B cell (primary cell): ENCODE measurements at regions not wholly inside any gene's neighbourhood (a gene's known extent, or its start where the extent isn't known, plus 50 kb on each side); places are given as distances from the start of the nearest gene placed in this dataset.

Experiments
- ATAC-seq: fragments of 200-7000 bp; cut with Tn5 transposase; one replicate; pipeline ENCODE4 v1.10.0; 2021; ENCODE audit warnings: low read depth, mild to moderate bottlenecking, moderate number of reproducible peaks, moderate library complexity
- CTCF ChIA-PET: fragments of 350-600 bp; sonication (Branson Sonifier 250); formaldehyde crosslinking; loops from one replicate; lab custom pipeline; 2021; ENCODE audit warnings: antibody characterized with exemption, inconsistent platforms; lab: Charles Lee
- POLR2A ChIA-PET: fragments of 350-600 bp; sonication (Branson Sonifier 250); formaldehyde crosslinking; loops from one replicate; lab custom pipeline; 2021; ENCODE audit warnings: antibody characterized with exemption; lab: Charles Lee
- DNase-seq: peaks from one replicate; pipeline ENCODE4 v3.0.0; 2013
- H2AFZ ChIP-seq: 2 replicates; pipeline ENCODE4 v1.6.1; 2012; ENCODE audit warnings: mild to moderate bottlenecking, low read depth, low read length; ENCODE audit not compliant: insufficient read depth, poor library complexity, severe bottlenecking
- H3K27ac ChIP-seq, 2 donors: 1 replicate in 1 of 2; 2 replicates in 1 of 2; pipeline ENCODE4 v1.5.1; 2012 to 2013; ENCODE audit warnings: low read length in 2 of 2, mild to moderate bottlenecking in 2 of 2, moderate library complexity in 1 of 2
- H3K27me3 ChIP-seq, 4 experiments: fragments of 200-600 bp in 1 of 4; sonication (generic) in 1 of 4; replicated peaks in 1 of 4; 1 replicate in 2 of 4; 2 replicates in 2 of 4; pipeline versions ENCODE4 v1.6.1 to v1.7.0; 2013 to 2016; ENCODE audit warnings: low read length in 3 of 4, mild to moderate bottlenecking in 2 of 4, mixed read lengths in 1 of 4, moderate library complexity in 1 of 4; ENCODE audit not compliant: insufficient read depth in 4 of 4, control insufficient read depth in 3 of 4; ENCODE audit errors: control extremely low read depth in 1 of 4
- H3K36me3 ChIP-seq, 2 experiments: replicated peaks in 1 of 2; 1 replicate in 1 of 2; 2 replicates in 1 of 2; pipeline versions ENCODE4 v1.6.1 to v1.7.1; 2013; ENCODE audit warnings: low read length in 1 of 2; ENCODE audit not compliant: insufficient read depth in 2 of 2, control insufficient read depth in 1 of 2; ENCODE audit errors: control extremely low read depth in 1 of 2, extremely low read depth in 1 of 2
- H3K4me1 ChIP-seq, 2 donors: fragments of 200-600 bp in 1 of 2; sonication (generic) in 1 of 2; 1 replicate in 1 of 2; 2 replicates in 1 of 2; pipeline versions ENCODE4 v1.5.1 to v1.6.1; 2013 to 2017; ENCODE audit warnings: low read length in 2 of 2; ENCODE audit not compliant: control insufficient read depth in 2 of 2, insufficient read depth in 2 of 2
- H3K4me2 ChIP-seq: replicated peaks from 2 replicates; pipeline ENCODE3; 2012; ENCODE audit warnings: mild to moderate bottlenecking, low read depth, low read length; ENCODE audit not compliant: poor library complexity, severe bottlenecking
- H3K4me3 ChIP-seq, 5 experiments: fragments of 200-600 bp in 1 of 5; sonication (generic) in 1 of 5; 1 replicate in 3 of 5; 2 replicates in 2 of 5; pipeline versions ENCODE4 v1.5.1 to v1.7.0; 2011 to 2016; ENCODE audit warnings: low read length in 4 of 5, mild to moderate bottlenecking in 4 of 5, low read depth in 2 of 5, control low read depth in 1 of 5, moderate library complexity in 1 of 5; ENCODE audit not compliant: insufficient read depth in 1 of 5; ENCODE audit errors: control extremely low read depth in 1 of 5, extremely low read depth in 1 of 5
- H3K79me2 ChIP-seq: fragments of 200-600 bp; sonication (generic); one replicate; pipeline ENCODE4 v1.6.0; 2016; ENCODE audit warnings: low read length; ENCODE audit not compliant: control insufficient read depth, insufficient read depth
- H3K9ac ChIP-seq: fragments of 200-600 bp; sonication (generic); 2 replicates; pipeline ENCODE4 v1.6.1; 2017; ENCODE audit warnings: mild to moderate bottlenecking, low read length, moderate library complexity
- H3K9me3 ChIP-seq, 3 donors: one replicate each; pipeline versions ENCODE4 v1.6.1 to v1.7.1; 2013; ENCODE audit warnings: low read length in 2 of 3; ENCODE audit not compliant: control insufficient read depth in 2 of 3, insufficient read depth in 1 of 3; ENCODE audit errors: control extremely low read depth in 1 of 3
- H4K20me1 ChIP-seq: 2 replicates; pipeline ENCODE4 v1.6.0; 2012; ENCODE audit warnings: mild to moderate bottlenecking, low read length; ENCODE audit not compliant: insufficient read depth, control insufficient read depth, poor library complexity, severe bottlenecking
- H3K27ac Mint-ChIP-seq: one replicate; pipeline ENCODE4 v1.8.0; 2021; ENCODE audit warnings: mixed read lengths
- H3K27me3 Mint-ChIP-seq: one replicate; pipeline ENCODE4 v1.8.0; 2021; ENCODE audit warnings: mixed read lengths
- H3K4me1 Mint-ChIP-seq: one replicate; pipeline ENCODE4 v1.8.0; 2021; ENCODE audit warnings: mixed read lengths
- H3K4me3 Mint-ChIP-seq: one replicate; pipeline ENCODE4 v1.8.0; 2021; ENCODE audit warnings: mixed read lengths
- H3K9me3 Mint-ChIP-seq: one replicate; pipeline ENCODE4 v1.8.0; 2022; ENCODE audit warnings: mixed read lengths; ENCODE audit not compliant: insufficient read depth
- CTCF ChIP-seq: fragments of 200-600 bp; IDR thresholded peaks from one replicate; pipeline ENCODE4 v1.8.0; 2022; ENCODE audit warnings: antibody characterized with exemption, mild to moderate bottlenecking
- EZH2 ChIP-seq: IDR thresholded peaks from 2 replicates; pipeline ENCODE4 v1.6.1; 2012; ENCODE audit warnings: borderline replicate concordance, low read depth, mild to moderate bottlenecking, moderate library complexity, low read length; ENCODE audit not compliant: insufficient read depth, poor library complexity, severe bottlenecking
- WGBS: methylation state at CpG from one replicate; pipeline ENCODE4 v1.1.5; 2013; ENCODE audit warnings: missing lambda C conversion rate; ENCODE audit not compliant: insufficient coverage; 5-methylcytosine and 5-hydroxymethylcytosine counted together
- intact Hi-C: fragments of 100-400 bp; cut with micrococcal nuclease; formaldehyde crosslinking; loops from one replicate; pipeline ENCODE4 v1.10.0; 2022

GRCh38 chr9:80885894-80886293 is 803.5 kb downstream of the TLE1 start:
- Histone ChIP-seq H3K27me3 (no peaks in the 10 kb centered on the region), H3K4me2 (no peak overlapping the region), H3K4me3 (no peak overlapping the region), H3K27ac (no peak overlapping the region), H3K9me3 (no peaks in the 10 kb centered on the region), H3K9ac (no peak overlapping the region), H3K36me3 (no peaks in the 10 kb centered on the region), H4K20me1 (no peaks in the 10 kb centered on the region), H3K79me2 (no peaks in the 10 kb centered on the region), H3K4me1 (no peaks in the 10 kb centered on the region), H2AFZ (no peak overlapping the region)
- no peak for DNase-seq
- Mint-ChIP-seq H3K27ac (no peak overlapping the region), H3K4me1 (no peaks in the 10 kb centered on the region), H3K9me3 (no peaks in the 10 kb centered on the region), H3K27me3 (no peaks in the 10 kb centered on the region), H3K4me3 (no peak overlapping the region)
- ATAC-seq: no peak
- ChIA-PET CTCF (no interaction called here), POLR2A (no interaction called here)
- intact Hi-C loops: no loop called here
- TF ChIP-seq EZH2 (no peak), CTCF (no peak)
- no CpG with 5 or more reads among the region's 5 CpGs for WGBS

GRCh38 chr9:80883826-80884579 is 805.3 kb downstream of the TLE1 start:
- H3K4me1 ChIP-seq: no peaks in the 10 kb centered on the region
- H3K9ac ChIP-seq: no peak overlapping the region
- Mint-ChIP-seq H3K4me3 (no peak overlapping the region), H3K27ac (no peak overlapping the region), H3K4me1 (no peaks in the 10 kb centered on the region), H3K27me3 (no peaks in the 10 kb centered on the region), H3K9me3 (no peaks in the 10 kb centered on the region)
- POLR2A ChIA-PET: no interaction called here
- H4K20me1 ChIP-seq: no peaks in the 10 kb centered on the region
- no peak overlapping the region for H3K27ac ChIP-seq
- H3K4me2 ChIP-seq: no peak overlapping the region
- 73% methylated on average over 3 of the region's 5 CpGs for WGBS
- no peak overlapping the region for H3K4me3 ChIP-seq
- no peak for DNase-seq
- TF ChIP-seq CTCF: no peak
- no peak for TF ChIP-seq EZH2
- H3K9me3 ChIP-seq: no peaks in the 10 kb centered on the region
- no peaks in the 10 kb centered on the region for H3K27me3 ChIP-seq
- no peaks in the 10 kb centered on the region for H3K36me3 ChIP-seq
- no peak for ATAC-seq
- CTCF ChIA-PET: no interaction called here
- no peak overlapping the region for H2AFZ ChIP-seq
- no peaks in the 10 kb centered on the region for H3K79me2 ChIP-seq
- intact Hi-C loops: no loop called here
